IMR-90 (cell line): ENCODE measurements at regions not wholly inside any gene's neighbourhood (a gene's known extent, or its start where the extent isn't known, plus 50 kb on each side); places are given as distances from the start of the nearest gene placed in this dataset.

Source experiments
- CEBPB ChIP-seq: IDR thresholded peaks from 2 replicates; pipeline ENCODE4 v1.6.1; 2012; ENCODE audit warnings: low read depth, low read length, improper control_type of control experiment
- CHD1 ChIP-seq: IDR thresholded peaks from 2 replicates; pipeline ENCODE4 v1.6.1; 2012; ENCODE audit warnings: low read depth, low read length, improper control_type of control experiment
- CTCF ChIP-seq: conservative IDR thresholded peaks from 2 replicates; pipeline ENCODE4 v1.5.1; 2012; ENCODE audit warnings: mild to moderate bottlenecking, low read depth, low read length, improper control_type of control experiment
- ELK1 ChIP-seq: fragments of 150-350 bp; IDR thresholded peaks from 2 replicates; pipeline ENCODE4 v1.6.1; 2016; ENCODE audit warnings: low read depth, mild to moderate bottlenecking, low read length, moderate library complexity, borderline replicate concordance
- MAFK ChIP-seq: IDR thresholded peaks from 2 replicates; pipeline ENCODE4 v1.6.1; 2012; ENCODE audit warnings: low read depth, low read length, improper control_type of control experiment
- MAZ ChIP-seq: IDR thresholded peaks from 2 replicates; pipeline ENCODE4 v1.6.1; 2012; ENCODE audit warnings: low read depth, mild to moderate bottlenecking, low read length, improper control_type of control experiment, moderate library complexity, borderline replicate concordance
- MXI1 ChIP-seq: IDR thresholded peaks from 2 replicates; pipeline ENCODE4 v1.6.1; 2012; ENCODE audit warnings: low read depth, mild to moderate bottlenecking, low read length, moderate library complexity, borderline replicate concordance
- POLR2A ChIP-seq: IDR thresholded peaks from 2 replicates; pipeline ENCODE4 v1.6.1; 2012; ENCODE audit warnings: mild to moderate bottlenecking, low read depth, low read length
- RAD21 ChIP-seq: IDR thresholded peaks from 2 replicates; pipeline ENCODE4 v1.6.1; 2012; ENCODE audit warnings: low read length, improper control_type of control experiment
- RFX5 ChIP-seq: IDR thresholded peaks from 2 replicates; pipeline ENCODE4 v1.8.0; 2012; ENCODE audit warnings: low read depth, mild to moderate bottlenecking, low read length, moderate library complexity
- SMC3 ChIP-seq: fragments of 150-350 bp; IDR thresholded peaks from 2 replicates; pipeline ENCODE4 v1.6.1; 2016; ENCODE audit warnings: low read depth, mild to moderate bottlenecking, antibody characterized with exemption, low read length, moderate library complexity
- USF2 ChIP-seq: fragments of 150-350 bp; IDR thresholded peaks from 2 replicates; pipeline ENCODE4 v1.6.1; 2017; ENCODE audit warnings: mild to moderate bottlenecking, antibody characterized with exemption, low read length, low read depth

GRCh38 chr4:43113196-43113595 is 220.7 kb downstream of the GRXCR1 start:
- TF ChIP-seq CTCF = no peak
- no peak for TF ChIP-seq SMC3
- no peak for TF ChIP-seq POLR2A
- TF ChIP-seq RAD21 = no peak
- no peak for TF ChIP-seq MAFK
- no peak for TF ChIP-seq CHD1
- no peak for TF ChIP-seq MAZ
- no peak for TF ChIP-seq USF2
- TF ChIP-seq MXI1 = no peak
- no peak for TF ChIP-seq RFX5
- no peak for TF ChIP-seq CEBPB
- TF ChIP-seq ELK1 = no peak
